C4-2B (cell line): ENCODE measurements at regions not wholly inside any gene's neighbourhood (a gene's known extent, or its start where the extent isn't known, plus 50 kb on each side); places are given as distances from the start of the nearest gene placed in this dataset.

Source experiments
- ZFX ChIP-seq: fragments of 450-650 bp; IDR thresholded peaks from 2 replicates; pipeline ENCODE4 v1.6.1; 2017
- TF ChIP-seq, protein P1 (sequence below): fragments of 450-650 bp; conservative IDR thresholded peaks from 2 replicates; pipeline ENCODE4 v1.5.1; 2017; ENCODE audit warnings: mild to moderate bottlenecking

DNA sequence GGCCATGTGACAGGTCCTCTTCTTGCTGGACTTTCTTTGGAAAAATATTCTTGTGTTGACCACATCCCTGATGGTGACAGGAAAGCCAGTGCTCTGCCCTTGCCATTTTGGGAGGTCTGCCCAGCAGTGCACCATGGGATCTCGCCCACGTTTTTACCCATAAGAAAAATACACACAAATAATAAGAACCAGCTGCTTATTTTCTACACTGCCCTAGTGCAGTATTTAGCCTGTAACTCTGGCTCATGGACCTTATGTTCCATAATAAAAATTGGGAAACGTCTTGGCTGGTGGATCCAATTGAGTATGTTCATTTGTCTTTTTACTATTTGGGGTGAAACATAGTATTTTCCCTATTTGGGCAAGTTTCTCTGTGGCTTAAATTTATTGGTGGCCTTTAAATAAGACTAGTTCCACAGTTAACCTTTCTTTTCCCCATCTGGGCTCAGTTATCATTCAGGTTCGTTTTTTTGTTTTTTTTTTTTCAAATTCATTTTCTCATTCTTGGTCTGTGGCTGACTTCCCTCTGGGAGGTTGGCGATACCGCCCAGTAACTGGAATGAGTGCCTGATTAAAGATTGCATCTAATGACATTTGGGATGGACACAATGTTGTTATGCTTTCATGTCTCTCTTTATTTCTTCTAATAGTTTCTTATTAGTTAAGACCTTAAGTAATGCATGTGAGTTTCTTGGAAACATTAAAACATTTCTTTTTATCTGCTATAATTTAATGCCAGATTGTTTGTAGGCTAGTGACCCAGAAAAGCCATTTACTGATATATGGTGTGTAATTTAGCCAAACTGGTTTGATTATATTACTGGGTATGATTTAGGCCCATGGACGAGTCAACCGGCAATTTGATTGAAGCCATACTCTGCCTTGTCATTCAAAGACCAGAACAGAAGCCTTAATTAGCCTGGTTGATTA, 163.7 kb downstream of the FGF10 start:
- TF ChIP-seq, protein P1, sequence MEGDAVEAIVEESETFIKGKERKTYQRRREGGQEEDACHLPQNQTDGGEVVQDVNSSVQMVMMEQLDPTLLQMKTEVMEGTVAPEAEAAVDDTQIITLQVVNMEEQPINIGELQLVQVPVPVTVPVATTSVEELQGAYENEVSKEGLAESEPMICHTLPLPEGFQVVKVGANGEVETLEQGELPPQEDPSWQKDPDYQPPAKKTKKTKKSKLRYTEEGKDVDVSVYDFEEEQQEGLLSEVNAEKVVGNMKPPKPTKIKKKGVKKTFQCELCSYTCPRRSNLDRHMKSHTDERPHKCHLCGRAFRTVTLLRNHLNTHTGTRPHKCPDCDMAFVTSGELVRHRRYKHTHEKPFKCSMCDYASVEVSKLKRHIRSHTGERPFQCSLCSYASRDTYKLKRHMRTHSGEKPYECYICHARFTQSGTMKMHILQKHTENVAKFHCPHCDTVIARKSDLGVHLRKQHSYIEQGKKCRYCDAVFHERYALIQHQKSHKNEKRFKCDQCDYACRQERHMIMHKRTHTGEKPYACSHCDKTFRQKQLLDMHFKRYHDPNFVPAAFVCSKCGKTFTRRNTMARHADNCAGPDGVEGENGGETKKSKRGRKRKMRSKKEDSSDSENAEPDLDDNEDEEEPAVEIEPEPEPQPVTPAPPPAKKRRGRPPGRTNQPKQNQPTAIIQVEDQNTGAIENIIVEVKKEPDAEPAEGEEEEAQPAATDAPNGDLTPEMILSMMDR: no peak
- no peak for TF ChIP-seq ZFX
